ENCODE measurements at regions not wholly inside any gene's neighbourhood (a gene's known extent, or its start where the extent isn't known, plus 50 kb on each side); places are given as distances from the start of the nearest gene placed in this dataset.

DNA sequence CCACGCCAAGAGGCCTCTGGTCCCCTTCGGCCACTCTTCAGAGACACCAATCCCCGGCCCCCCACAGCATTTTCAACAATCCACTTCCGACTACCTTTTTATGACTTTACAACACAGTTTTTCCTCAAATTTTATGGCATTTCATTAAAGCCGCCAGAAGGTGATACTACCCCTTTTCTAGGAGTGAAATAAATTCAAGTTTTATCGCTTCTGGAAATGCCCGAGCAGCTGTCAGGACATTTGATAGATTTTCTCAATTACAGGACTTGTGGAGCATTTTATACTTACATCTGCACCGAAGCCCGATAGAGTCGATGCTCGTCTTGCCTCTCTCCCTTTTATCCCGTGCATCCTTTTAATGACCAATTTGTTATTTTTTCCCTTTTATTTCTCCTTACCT lies 108.1 kb upstream of the CREB1 start:
- TF ChIP-seq POLR2A (IDR thresholded peaks at IDR 0.05) = no peak
- no peak for TF ChIP-seq CTCF (IDR thresholded peaks at IDR 0.05)

Data from lower leg skin (tissue), 3 donors.